GF-D8 (cell line): ENCODE measurements at regions not wholly inside any gene's neighbourhood (a gene's known extent, or its start where the extent isn't known, plus 50 kb on each side); places are given as distances from the start of the nearest gene placed in this dataset.

Experiments
- DNase-seq: peaks from one replicate; lab custom pipeline; 2025; lab: John Stamatoyannopoulos, UW

- no peak for DNase-seq
Measured at GRCh38 chr1:79388694-79389361, 382.3 kb upstream of the ADGRL4 start.

GRCh38 chr1:79386730-79387129 lies 380.2 kb upstream of the ADGRL4 start:
- DNase-seq: no peak

GRCh38 chr1:79380078-79380477 lies 373.5 kb upstream of the ADGRL4 start:
- no peak for DNase-seq

GRCh38 chr1:79376106-79376505 lies 369.6 kb upstream of the ADGRL4 start:
- DNase-seq: no peak

GRCh38 chr1:79375352-79375751 lies 368.8 kb upstream of the ADGRL4 start:
- DNase-seq: no peak

GRCh38 chr1:79374397-79374796 lies 367.9 kb upstream of the ADGRL4 start:
- DNase-seq: no peak

GRCh38 chr1:79373481-79374125 lies 367.1 kb upstream of the ADGRL4 start:
- no peak for DNase-seq

- DNase-seq: no peak
Measured at GRCh38 chr1:79371802-79372201, 365.3 kb upstream of the ADGRL4 start.

- DNase-seq: no peak
Measured at GRCh38 chr1:79369091-79369490, 362.6 kb upstream of the ADGRL4 start.

- DNase-seq: no peak
Measured at GRCh38 chr1:79364896-79365295, 358.4 kb upstream of the ADGRL4 start.

GRCh38 chr1:79363430-79363829 lies 356.9 kb upstream of the ADGRL4 start:
- DNase-seq: no peak

- no peak for DNase-seq
Measured at GRCh38 chr1:79362470-79362869, 355.9 kb upstream of the ADGRL4 start.

GRCh38 chr1:79355090-79355489 lies 348.6 kb upstream of the ADGRL4 start:
- DNase-seq: no peak

- DNase-seq: no peak
Measured at GRCh38 chr1:79353224-79353623, 346.7 kb upstream of the ADGRL4 start.

- no peak for DNase-seq
Measured at GRCh38 chr1:79326875-79327274, 320.3 kb upstream of the ADGRL4 start.

- no peak for DNase-seq
Measured at GRCh38 chr1:79325705-79326104, 319.2 kb upstream of the ADGRL4 start.

- DNase-seq: no peak
Measured at GRCh38 chr1:79325126-79325525, 318.6 kb upstream of the ADGRL4 start.

- DNase-seq: no peak
Measured at GRCh38 chr1:79323239-79324025, 316.9 kb upstream of the ADGRL4 start.

- no peak for DNase-seq
Measured at GRCh38 chr1:79322511-79323027, 316.0 kb upstream of the ADGRL4 start.

- DNase-seq: no peak
Measured at GRCh38 chr1:79312438-79312837, 305.9 kb upstream of the ADGRL4 start.

- DNase-seq: no peak
Measured at GRCh38 chr1:79310609-79311008, 304.1 kb upstream of the ADGRL4 start.

- DNase-seq: no peak
Measured at GRCh38 chr1:79304131-79304530, 297.6 kb upstream of the ADGRL4 start.

- DNase-seq: no peak
Measured at GRCh38 chr1:79303040-79303439, 296.5 kb upstream of the ADGRL4 start.
